Neural cell (in vitro differentiated cells): ENCODE measurements at regions not wholly inside any gene's neighbourhood (a gene's known extent, or its start where the extent isn't known, plus 50 kb on each side); places are given as distances from the start of the nearest gene placed in this dataset.

ENCODE experiments used
- H2AFZ ChIP-seq: fragments of 200-600, 300-800 bp; sonication (generic), shearing (Covaris generic); 2 replicates; pipeline ENCODE4 v1.6.0; 2014; ENCODE audit warnings: low read depth, mild to moderate bottlenecking, antibody characterized with exemption, low read length, moderate library complexity
- H3F3A ChIP-seq: fragments of 200-600 bp; shearing (Covaris generic); 2 replicates; pipeline ENCODE4 v1.6.1; 2016; ENCODE audit warnings: mild to moderate bottlenecking, moderate library complexity, mixed read lengths, antibody characterized with exemption, low read length; ENCODE audit not compliant: insufficient read depth, poor library complexity, severe bottlenecking
- H3K27ac ChIP-seq: fragments of 200-600, 300-800 bp; sonication (generic), shearing (Covaris generic); 2 replicates; pipeline ENCODE4 v1.5.1; 2014; ENCODE audit warnings: mild to moderate bottlenecking, low read length, moderate library complexity
- H3K27me3 ChIP-seq: fragments of 300-800, 200-600 bp; sonication (generic), shearing (Covaris generic); 2 replicates; pipeline ENCODE4 v1.6.0; 2014; ENCODE audit warnings: mild to moderate bottlenecking, low read depth, low read length, moderate library complexity; ENCODE audit not compliant: insufficient read depth
- H3K36me3 ChIP-seq: fragments of 300-800, 200-600 bp; sonication (generic), shearing (Covaris generic); 2 replicates; pipeline ENCODE4 v1.5.1; 2014; ENCODE audit warnings: mild to moderate bottlenecking, antibody characterized with exemption, low read length, moderate library complexity; ENCODE audit not compliant: insufficient read depth
- H3K4me2 ChIP-seq: fragments of 300-800, 200-600 bp; sonication (generic), shearing (Covaris generic); 2 replicates; pipeline ENCODE4 v1.6.0; 2014; ENCODE audit warnings: mild to moderate bottlenecking, low read length
- H3K4me3 ChIP-seq: fragments of 300-800, 200-600 bp; sonication (generic), shearing (Covaris generic); 2 replicates; pipeline ENCODE4 v1.5.1; 2014; ENCODE audit warnings: mild to moderate bottlenecking, low read length, moderate library complexity
- H3K79me2 ChIP-seq: fragments of 200-600 bp; shearing (Covaris generic); replicated peaks from 2 replicates; pipeline ENCODE4 v1.6.0; 2014; ENCODE audit warnings: mild to moderate bottlenecking, low read length, moderate library complexity; ENCODE audit not compliant: insufficient read depth
- H3K9ac ChIP-seq: fragments of 300-800, 200-600 bp; sonication (generic), shearing (Covaris generic); 2 replicates; pipeline ENCODE4 v1.6.1; 2016; ENCODE audit warnings: mild to moderate bottlenecking, low read length, mixed read lengths
- H3K9me2 ChIP-seq: fragments of 200-600 bp; shearing (Covaris generic); 2 replicates; pipeline ENCODE4 v1.6.1; 2016; ENCODE audit warnings: mild to moderate bottlenecking, low read length, mixed read lengths; ENCODE audit not compliant: insufficient read depth
- H3K9me3 ChIP-seq: fragments of 200-600, 300-800 bp; sonication (generic), shearing (Covaris generic); 2 replicates; pipeline ENCODE4 v1.6.1; 2016; ENCODE audit warnings: mild to moderate bottlenecking, mixed run types, low read length, moderate library complexity, mixed read lengths
- H4K20me1 ChIP-seq: fragments of 200-600 bp; shearing (Covaris generic); 2 replicates; pipeline ENCODE4 v1.6.1; 2016; ENCODE audit warnings: mild to moderate bottlenecking, mixed run types; ENCODE audit not compliant: insufficient read depth
- EP300 ChIP-seq: fragments of 450-650 bp; conservative IDR thresholded peaks from 2 replicates; pipeline ENCODE4 v1.6.1; 2014; ENCODE audit warnings: antibody characterized with exemption, mild to moderate bottlenecking, moderate library complexity; ENCODE audit not compliant: poor library complexity, severe bottlenecking
- EZH2 ChIP-seq: fragments of 200-600, 300-800 bp; shearing (Covaris generic), sonication (generic); IDR thresholded peaks from 2 replicates; pipeline ENCODE4 v1.6.1; 2014; ENCODE audit warnings: antibody characterized with exemption, low read length, borderline replicate concordance, mild to moderate bottlenecking; ENCODE audit not compliant: insufficient read depth, poor library complexity, severe bottlenecking
- MXI1 ChIP-seq: fragments of 450-650 bp; conservative IDR thresholded peaks from 2 replicates; pipeline ENCODE4 v1.6.1; 2014; ENCODE audit warnings: antibody characterized with exemption, mild to moderate bottlenecking; ENCODE audit not compliant: poor library complexity, severe bottlenecking
- POLR2AphosphoS5 ChIP-seq: IDR thresholded peaks from 2 replicates; pipeline ENCODE4 v1.6.1; 2012
- RAD21 ChIP-seq: fragments of 450-650 bp; conservative IDR thresholded peaks from 2 replicates; pipeline ENCODE4 v1.6.1; 2014; ENCODE audit warnings: antibody characterized with exemption, mild to moderate bottlenecking, moderate library complexity
- REST ChIP-seq: IDR thresholded peaks from 2 replicates; pipeline ENCODE4 v1.6.1; 2012; ENCODE audit warnings: borderline replicate concordance
- SMC3 ChIP-seq: fragments of 450-650 bp; conservative IDR thresholded peaks from 2 replicates; pipeline ENCODE4 v1.6.1; 2014; ENCODE audit warnings: antibody characterized with exemption, mild to moderate bottlenecking, moderate library complexity; ENCODE audit not compliant: poor library complexity
- TAF1 ChIP-seq: IDR thresholded peaks from 2 replicates; pipeline ENCODE4 v1.6.1; 2012; ENCODE audit warnings: low read depth
- TF ChIP-seq, protein P1 (sequence below): fragments of 450-650 bp; IDR thresholded peaks from 2 replicates; pipeline ENCODE4 v1.5.1; 2014; ENCODE audit warnings: antibody characterized with exemption, mild to moderate bottlenecking, moderate library complexity; ENCODE audit not compliant: poor library complexity, severe bottlenecking

GRCh38 chr7:21094589-21094988 is 307.9 kb upstream of the SP8 start:
- Histone ChIP-seq H3K9me3 (no peaks in the 10 kb centered on the region), H2AFZ (no peak overlapping the region), H3K9me2 (peaks cover 2% of the 10 kb centered on the region), H3K79me2 (no peaks in the 10 kb centered on the region), H3K27ac (no peak overlapping the region), H3K4me2 (no peak overlapping the region), H3K27me3 (no peaks in the 10 kb centered on the region), H3K9ac (no peak overlapping the region), H4K20me1 (no peaks in the 10 kb centered on the region), H3F3A (no peaks in the 10 kb centered on the region), H3K36me3 (no peaks in the 10 kb centered on the region), H3K4me3 (no peak overlapping the region)
- no peak for TF ChIP-seq POLR2AphosphoS5
- TF ChIP-seq RAD21 = no peak
- TF ChIP-seq TAF1 = no peak
- TF ChIP-seq, protein P1, sequence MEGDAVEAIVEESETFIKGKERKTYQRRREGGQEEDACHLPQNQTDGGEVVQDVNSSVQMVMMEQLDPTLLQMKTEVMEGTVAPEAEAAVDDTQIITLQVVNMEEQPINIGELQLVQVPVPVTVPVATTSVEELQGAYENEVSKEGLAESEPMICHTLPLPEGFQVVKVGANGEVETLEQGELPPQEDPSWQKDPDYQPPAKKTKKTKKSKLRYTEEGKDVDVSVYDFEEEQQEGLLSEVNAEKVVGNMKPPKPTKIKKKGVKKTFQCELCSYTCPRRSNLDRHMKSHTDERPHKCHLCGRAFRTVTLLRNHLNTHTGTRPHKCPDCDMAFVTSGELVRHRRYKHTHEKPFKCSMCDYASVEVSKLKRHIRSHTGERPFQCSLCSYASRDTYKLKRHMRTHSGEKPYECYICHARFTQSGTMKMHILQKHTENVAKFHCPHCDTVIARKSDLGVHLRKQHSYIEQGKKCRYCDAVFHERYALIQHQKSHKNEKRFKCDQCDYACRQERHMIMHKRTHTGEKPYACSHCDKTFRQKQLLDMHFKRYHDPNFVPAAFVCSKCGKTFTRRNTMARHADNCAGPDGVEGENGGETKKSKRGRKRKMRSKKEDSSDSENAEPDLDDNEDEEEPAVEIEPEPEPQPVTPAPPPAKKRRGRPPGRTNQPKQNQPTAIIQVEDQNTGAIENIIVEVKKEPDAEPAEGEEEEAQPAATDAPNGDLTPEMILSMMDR = no peak
- TF ChIP-seq EZH2 = no peak
- no peak for TF ChIP-seq EP300
- no peak for TF ChIP-seq REST

DNA sequence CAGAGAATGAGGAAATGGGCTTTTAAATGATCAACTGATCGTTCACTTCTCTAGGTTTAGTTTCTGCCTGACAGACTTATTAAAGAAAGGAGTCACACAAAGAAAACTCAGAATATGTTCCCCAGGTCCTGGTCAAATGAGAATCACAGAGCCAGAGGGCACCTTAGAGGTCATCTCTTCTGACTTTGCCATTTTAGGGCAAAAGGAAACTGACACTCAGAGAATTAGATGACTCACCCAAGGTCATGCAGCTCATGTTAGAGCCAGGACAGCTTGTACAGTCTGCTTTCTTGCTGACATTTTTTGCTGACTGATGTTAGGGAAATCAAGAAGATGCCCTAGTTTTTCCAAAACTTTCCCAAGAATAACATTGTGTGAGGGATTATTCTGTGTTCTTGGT is 312.7 kb upstream of the SP8 start:
- Histone ChIP-seq H3K36me3 (no peaks in the 10 kb centered on the region), H3K9me3 (no peaks in the 10 kb centered on the region), H3K79me2 (no peaks in the 10 kb centered on the region), H3K9me2 (no peaks in the 10 kb centered on the region), H3K4me3 (no peak overlapping the region), H4K20me1 (no peaks in the 10 kb centered on the region), H2AFZ (no peak overlapping the region), H3K27me3 (no peaks in the 10 kb centered on the region), H3K27ac (no peak overlapping the region), H3K9ac (no peak overlapping the region), H3F3A (no peaks in the 10 kb centered on the region), H3K4me2 (no peak overlapping the region)
- TF ChIP-seq, protein P1 = no peak
- TF ChIP-seq TAF1 = no peak
- TF ChIP-seq RAD21 = no peak
- no peak for TF ChIP-seq REST
- no peak for TF ChIP-seq MXI1
- TF ChIP-seq EZH2 = no peak
- no peak for TF ChIP-seq POLR2AphosphoS5
- TF ChIP-seq EP300 = no peak
- no peak for TF ChIP-seq SMC3
